ENCODE measurements at regions not wholly inside any gene's neighbourhood (a gene's known extent, or its start where the extent isn't known, plus 50 kb on each side); places are given as distances from the start of the nearest gene placed in this dataset.

DNA sequence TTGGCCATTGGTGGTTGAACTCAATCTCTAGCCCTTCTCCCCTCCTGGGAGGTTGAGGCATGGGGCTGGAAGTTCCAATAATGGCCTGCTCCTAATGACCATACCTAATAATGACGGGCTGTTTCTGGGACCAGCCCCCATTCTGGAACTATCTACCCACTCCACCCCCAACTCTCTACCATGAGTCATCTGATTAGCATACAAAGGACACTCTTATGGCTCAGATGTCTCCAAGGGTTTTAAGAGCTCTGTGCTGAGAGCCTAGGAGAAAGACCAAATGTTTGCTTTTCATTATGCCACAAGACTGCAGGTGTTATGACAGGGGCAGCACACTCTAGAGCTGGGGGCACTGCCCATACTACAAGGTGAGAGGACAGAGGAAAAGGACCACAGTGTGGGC lies 137.0 kb upstream of the NCKAP5 start:
- ChIA-PET RAD21 (ENCODE audit: low non-redundant PET in 1 of 2, low total read pairs in 2 of 2, uncharacterized antibody in 2 of 2, unreplicated experiment in 2 of 2) (no interaction called here), POLR2A (no interaction called here), CTCF (no interaction called here)
- no peak for ATAC-seq
- H3K4me1 ChIP-seq (ENCODE audit: control insufficient read depth in 1 of 2, insufficient read depth in 2 of 2, low read length in 2 of 2) = no peaks in the 10 kb centered on the region
- H2AFZ ChIP-seq (ENCODE audit: low read depth, low read length, poor library complexity, severe bottlenecking) = no peak overlapping the region
- no peaks in the 10 kb centered on the region for H3K9me2 ChIP-seq (ENCODE audit: insufficient read depth)
- H3K27me3 ChIP-seq (ENCODE audit: insufficient read depth, low read length) = no peaks in the 10 kb centered on the region
- BruUV-seq (replicated peaks) = no TSS peak
- no peak overlapping the region for H3K27ac ChIP-seq (ENCODE audit: low read depth, low read length)
- no peaks in the 10 kb centered on the region for H3K36me3 ChIP-seq (ENCODE audit: control insufficient read depth in 1 of 2, insufficient read depth in 2 of 2, low read length in 2 of 2)
- no peaks in the 10 kb centered on the region for H4K20me1 ChIP-seq (ENCODE audit: insufficient read depth)
- intact Hi-C loops (cut with micrococcal nuclease) = no loop called here
- DNase-seq (ENCODE audit: low read depth, low spot score) = no peak
- no peak overlapping the region for H3K4me2 ChIP-seq (ENCODE audit: low read length)
- TF ChIP-seq ELF1 (IDR thresholded peaks at IDR 0.05; ENCODE audit: borderline replicate concordance, low read depth) (no peak), POLR2A (IDR thresholded peaks at IDR 0.05; ENCODE audit: borderline replicate concordance, extremely low read depth, insufficient read depth, insufficient read length) (no peak), POLR2AphosphoS5 (IDR thresholded peaks at IDR 0.05; ENCODE audit: low read depth, low read length) (no peak), TCF7L2 (IDR thresholded peaks at IDR 0.05; ENCODE audit: borderline replicate concordance, extremely low read depth, insufficient read depth, insufficient read length) (no peak), JUND (IDR thresholded peaks at IDR 0.05) (no peak), ZFX (IDR thresholded peaks at IDR 0.05) (no peak), YY1 (IDR thresholded peaks at IDR 0.05; ENCODE audit: extremely low read depth, insufficient replicate concordance, low read depth, low read length) (no peak), EZH2 (IDR thresholded peaks at IDR 0.05) (no peak), SRF (IDR thresholded peaks at IDR 0.05; ENCODE audit: low read depth) (no peak), EZH2phosphoT487 (IDR thresholded peaks at IDR 0.05; ENCODE audit: borderline replicate concordance) (no peak), EGR1 (IDR thresholded peaks at IDR 0.05; ENCODE audit: low read depth) (no peak), ZNF274 (IDR thresholded peaks at IDR 0.05; ENCODE audit: low read depth, low read length) (no peak)
- TF ChIP-seq, protein P1, sequence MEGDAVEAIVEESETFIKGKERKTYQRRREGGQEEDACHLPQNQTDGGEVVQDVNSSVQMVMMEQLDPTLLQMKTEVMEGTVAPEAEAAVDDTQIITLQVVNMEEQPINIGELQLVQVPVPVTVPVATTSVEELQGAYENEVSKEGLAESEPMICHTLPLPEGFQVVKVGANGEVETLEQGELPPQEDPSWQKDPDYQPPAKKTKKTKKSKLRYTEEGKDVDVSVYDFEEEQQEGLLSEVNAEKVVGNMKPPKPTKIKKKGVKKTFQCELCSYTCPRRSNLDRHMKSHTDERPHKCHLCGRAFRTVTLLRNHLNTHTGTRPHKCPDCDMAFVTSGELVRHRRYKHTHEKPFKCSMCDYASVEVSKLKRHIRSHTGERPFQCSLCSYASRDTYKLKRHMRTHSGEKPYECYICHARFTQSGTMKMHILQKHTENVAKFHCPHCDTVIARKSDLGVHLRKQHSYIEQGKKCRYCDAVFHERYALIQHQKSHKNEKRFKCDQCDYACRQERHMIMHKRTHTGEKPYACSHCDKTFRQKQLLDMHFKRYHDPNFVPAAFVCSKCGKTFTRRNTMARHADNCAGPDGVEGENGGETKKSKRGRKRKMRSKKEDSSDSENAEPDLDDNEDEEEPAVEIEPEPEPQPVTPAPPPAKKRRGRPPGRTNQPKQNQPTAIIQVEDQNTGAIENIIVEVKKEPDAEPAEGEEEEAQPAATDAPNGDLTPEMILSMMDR (IDR thresholded peaks at IDR 0.05 in 2 of 3, conservative IDR thresholded peaks at IDR 0.05 in 1 of 3; ENCODE audit: borderline replicate concordance in 1 of 3, insufficient read depth in 1 of 3, low read depth in 2 of 3, low read length in 2 of 3) = no peak
- peaks cover 7% of the 10 kb centered on the region in 2 experiments; a peak in 2 of 4 replicates for H3K9me3 ChIP-seq (ENCODE audit: control insufficient read depth in 1 of 2, insufficient read depth in 1 of 2, low read depth in 1 of 2, low read length in 2 of 2)
- H3K9ac ChIP-seq (ENCODE audit: low read length) = no peak overlapping the region
- H3K79me2 ChIP-seq (ENCODE audit: insufficient read depth, low read length) = no peaks in the 10 kb centered on the region
- no peak overlapping the region for H3K4me3 ChIP-seq (replicated peaks in 1 of 2; ENCODE audit: low read depth in 1 of 2, low read length in 2 of 2)
